Prostate gland (tissue), 2 donors: ENCODE measurements at regions not wholly inside any gene's neighbourhood (a gene's known extent, or its start where the extent isn't known, plus 50 kb on each side); places are given as distances from the start of the nearest gene placed in this dataset.

Experiments used
- POLR2A ChIP-seq: fragments of 450-650 bp; IDR thresholded peaks from one replicate; pipeline ENCODE4 v1.6.1; 2016; ENCODE audit warnings: antibody characterized with exemption, mild to moderate bottlenecking
- TF ChIP-seq, protein P1 (sequence below), 4 experiments: fragments of 200-600 bp in 2 of 4; fragments of 450-650 bp in 2 of 4; sonication (generic) in 2 of 4; IDR thresholded peaks; 1 replicate in 3 of 4; 2 replicates in 1 of 4; pipeline ENCODE4 v1.5.1; 2016 to 2019; ENCODE audit warnings: antibody characterized with exemption in 4 of 4, mild to moderate bottlenecking in 2 of 4, moderate library complexity in 2 of 4

DNA sequence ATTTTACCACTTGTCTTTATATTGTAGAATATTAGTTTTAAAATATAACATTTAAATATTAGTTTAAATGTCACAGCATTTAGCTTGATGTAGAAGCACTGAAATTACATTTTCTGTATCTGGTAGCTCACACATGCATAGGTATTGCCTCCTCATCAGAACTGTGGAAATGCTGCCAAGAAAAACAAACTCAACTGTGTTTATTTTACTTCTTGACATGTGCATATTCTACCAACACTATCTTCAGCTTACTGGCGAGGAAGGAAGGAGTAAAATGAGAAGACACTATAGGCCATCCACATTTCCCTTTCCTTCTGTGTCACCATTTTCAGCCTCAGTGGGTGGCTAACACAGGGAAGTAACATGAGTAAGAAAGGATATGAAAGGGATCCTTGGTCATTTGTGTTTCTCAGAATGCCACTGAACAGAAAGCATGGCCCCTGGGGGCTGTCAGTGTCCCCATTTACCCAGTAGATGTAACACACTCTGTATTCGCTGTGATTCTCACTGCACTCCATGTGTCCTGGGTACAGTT is 81.0 kb upstream of the HTR4 start:
- TF ChIP-seq, protein P1, sequence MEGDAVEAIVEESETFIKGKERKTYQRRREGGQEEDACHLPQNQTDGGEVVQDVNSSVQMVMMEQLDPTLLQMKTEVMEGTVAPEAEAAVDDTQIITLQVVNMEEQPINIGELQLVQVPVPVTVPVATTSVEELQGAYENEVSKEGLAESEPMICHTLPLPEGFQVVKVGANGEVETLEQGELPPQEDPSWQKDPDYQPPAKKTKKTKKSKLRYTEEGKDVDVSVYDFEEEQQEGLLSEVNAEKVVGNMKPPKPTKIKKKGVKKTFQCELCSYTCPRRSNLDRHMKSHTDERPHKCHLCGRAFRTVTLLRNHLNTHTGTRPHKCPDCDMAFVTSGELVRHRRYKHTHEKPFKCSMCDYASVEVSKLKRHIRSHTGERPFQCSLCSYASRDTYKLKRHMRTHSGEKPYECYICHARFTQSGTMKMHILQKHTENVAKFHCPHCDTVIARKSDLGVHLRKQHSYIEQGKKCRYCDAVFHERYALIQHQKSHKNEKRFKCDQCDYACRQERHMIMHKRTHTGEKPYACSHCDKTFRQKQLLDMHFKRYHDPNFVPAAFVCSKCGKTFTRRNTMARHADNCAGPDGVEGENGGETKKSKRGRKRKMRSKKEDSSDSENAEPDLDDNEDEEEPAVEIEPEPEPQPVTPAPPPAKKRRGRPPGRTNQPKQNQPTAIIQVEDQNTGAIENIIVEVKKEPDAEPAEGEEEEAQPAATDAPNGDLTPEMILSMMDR (IDR thresholded peaks at IDR 0.05) = no peak
- no peak for TF ChIP-seq POLR2A
